ENCODE measurements at regions not wholly inside any gene's neighbourhood (a gene's known extent, or its start where the extent isn't known, plus 50 kb on each side); places are given as distances from the start of the nearest gene placed in this dataset.

DNA sequence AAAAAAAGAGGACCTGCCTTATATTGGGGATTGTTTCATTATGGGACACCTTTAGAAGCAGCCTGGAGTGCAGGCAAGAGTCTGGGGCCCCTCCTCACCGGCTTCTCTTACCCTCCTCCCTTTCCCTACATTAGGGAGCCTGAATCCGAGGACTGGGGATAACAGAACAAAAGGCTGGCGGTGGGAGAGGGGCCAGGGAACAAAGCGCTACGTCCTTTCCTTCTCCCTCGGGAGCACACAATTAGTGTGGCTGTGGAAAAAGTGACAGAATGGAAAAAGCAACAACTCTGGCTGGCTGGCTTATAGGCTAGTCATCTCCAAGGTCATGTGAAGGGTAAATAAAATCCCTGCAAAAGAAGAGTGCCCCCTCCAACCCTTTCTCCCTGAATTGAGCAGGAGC lies 74.7 kb downstream of the LSM5 start:
- Mint-ChIP-seq H3K4me3 (ENCODE audit: low read depth, unreplicated experiment) (no peak overlapping the region), H3K36me3 (ENCODE audit: insufficient read depth, unreplicated experiment) (no peaks in the 10 kb centered on the region), H3K27me3 (ENCODE audit: unreplicated experiment) (peaks cover 91% of the 10 kb centered on the region), H3K9me3 (ENCODE audit: low read depth, unreplicated experiment) (no peaks in the 10 kb centered on the region), H3K4me1 (ENCODE audit: low read depth, unreplicated experiment) (no peaks in the 10 kb centered on the region), H3K27ac (ENCODE audit: unreplicated experiment) (no peak overlapping the region)
- TF ChIP-seq, protein P1, sequence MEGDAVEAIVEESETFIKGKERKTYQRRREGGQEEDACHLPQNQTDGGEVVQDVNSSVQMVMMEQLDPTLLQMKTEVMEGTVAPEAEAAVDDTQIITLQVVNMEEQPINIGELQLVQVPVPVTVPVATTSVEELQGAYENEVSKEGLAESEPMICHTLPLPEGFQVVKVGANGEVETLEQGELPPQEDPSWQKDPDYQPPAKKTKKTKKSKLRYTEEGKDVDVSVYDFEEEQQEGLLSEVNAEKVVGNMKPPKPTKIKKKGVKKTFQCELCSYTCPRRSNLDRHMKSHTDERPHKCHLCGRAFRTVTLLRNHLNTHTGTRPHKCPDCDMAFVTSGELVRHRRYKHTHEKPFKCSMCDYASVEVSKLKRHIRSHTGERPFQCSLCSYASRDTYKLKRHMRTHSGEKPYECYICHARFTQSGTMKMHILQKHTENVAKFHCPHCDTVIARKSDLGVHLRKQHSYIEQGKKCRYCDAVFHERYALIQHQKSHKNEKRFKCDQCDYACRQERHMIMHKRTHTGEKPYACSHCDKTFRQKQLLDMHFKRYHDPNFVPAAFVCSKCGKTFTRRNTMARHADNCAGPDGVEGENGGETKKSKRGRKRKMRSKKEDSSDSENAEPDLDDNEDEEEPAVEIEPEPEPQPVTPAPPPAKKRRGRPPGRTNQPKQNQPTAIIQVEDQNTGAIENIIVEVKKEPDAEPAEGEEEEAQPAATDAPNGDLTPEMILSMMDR (IDR thresholded peaks at IDR 0.05; ENCODE audit: unreplicated experiment): no peak
- intact Hi-C loops (cut with micrococcal nuclease; ENCODE audit: unreplicated experiment): no loop called here
- DNase-seq: no peak
- CTCF ChIA-PET: interaction anchor here (1.3 kb wide), 1 partner anchor 12 kb away, joined by 4 read pairs; no protein-coding TSS in a partner anchor
- BruUV-seq (replicated peaks): no TSS peak

DNA sequence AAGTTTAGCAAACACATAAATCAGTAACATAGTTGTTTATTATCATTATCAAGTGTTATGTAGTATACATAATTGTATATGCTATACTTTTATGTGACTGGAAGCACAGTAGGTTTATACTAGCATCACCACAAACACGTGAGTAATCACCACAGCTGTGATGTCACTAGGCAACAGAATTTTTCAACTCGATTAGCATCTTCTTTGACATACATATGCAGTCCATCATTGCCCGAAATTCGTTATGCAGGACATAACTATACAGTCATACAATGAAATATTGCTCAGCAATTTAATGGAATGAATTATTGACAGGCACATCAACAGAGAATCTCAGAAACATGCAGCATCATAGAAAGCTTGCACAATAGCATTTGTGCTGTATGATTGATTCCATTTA lies 77.7 kb downstream of the LSM5 start:
- TF ChIP-seq, protein P1 (IDR thresholded peaks at IDR 0.05; ENCODE audit: unreplicated experiment): no peak
- Mint-ChIP-seq H3K9me3 (ENCODE audit: low read depth, unreplicated experiment) (no peaks in the 10 kb centered on the region), H3K36me3 (ENCODE audit: insufficient read depth, unreplicated experiment) (no peaks in the 10 kb centered on the region), H3K4me1 (ENCODE audit: low read depth, unreplicated experiment) (no peaks in the 10 kb centered on the region), H3K27me3 (ENCODE audit: unreplicated experiment) (peaks cover 79% of the 10 kb centered on the region), H3K27ac (ENCODE audit: unreplicated experiment) (no peak overlapping the region), H3K4me3 (ENCODE audit: low read depth, unreplicated experiment) (no peak overlapping the region)
- intact Hi-C loops (cut with micrococcal nuclease; ENCODE audit: unreplicated experiment): no loop called here
- no TSS peak for BruUV-seq (replicated peaks)
- DNase-seq: no peak
- CTCF ChIA-PET: no interaction called here

DNA sequence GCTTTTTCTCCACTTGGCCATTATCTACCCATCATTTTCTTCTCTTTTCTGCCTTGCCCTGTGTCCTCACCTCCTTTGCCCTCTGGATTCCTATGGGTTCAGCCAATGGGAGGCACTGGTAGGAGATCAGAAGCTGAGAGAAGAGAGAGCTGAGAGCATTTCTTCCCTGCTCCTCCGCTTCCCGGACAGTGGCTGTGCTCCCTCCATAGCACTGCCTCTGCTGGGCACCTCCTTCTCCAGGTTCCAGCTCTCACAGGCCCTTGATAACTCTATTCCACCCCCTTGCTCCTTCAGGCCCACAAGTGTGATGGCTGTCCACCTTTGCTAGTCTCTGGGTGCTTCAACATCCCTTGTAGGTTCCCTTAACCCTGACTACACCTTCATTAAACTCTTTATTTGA lies 79.6 kb downstream of the LSM5 start:
- no TSS peak for BruUV-seq (replicated peaks)
- Mint-ChIP-seq H3K27me3 (ENCODE audit: unreplicated experiment) (peaks cover 78% of the 10 kb centered on the region), H3K36me3 (ENCODE audit: insufficient read depth, unreplicated experiment) (no peaks in the 10 kb centered on the region), H3K4me3 (ENCODE audit: low read depth, unreplicated experiment) (no peak overlapping the region), H3K27ac (ENCODE audit: unreplicated experiment) (no peak overlapping the region), H3K4me1 (ENCODE audit: low read depth, unreplicated experiment) (no peaks in the 10 kb centered on the region), H3K9me3 (ENCODE audit: low read depth, unreplicated experiment) (no peaks in the 10 kb centered on the region)
- CTCF ChIA-PET: no interaction called here
- DNase-seq: no peak
- intact Hi-C loops (cut with micrococcal nuclease; ENCODE audit: unreplicated experiment): no loop called here
- TF ChIP-seq, protein P1 (IDR thresholded peaks at IDR 0.05; ENCODE audit: unreplicated experiment): no peak

DNA sequence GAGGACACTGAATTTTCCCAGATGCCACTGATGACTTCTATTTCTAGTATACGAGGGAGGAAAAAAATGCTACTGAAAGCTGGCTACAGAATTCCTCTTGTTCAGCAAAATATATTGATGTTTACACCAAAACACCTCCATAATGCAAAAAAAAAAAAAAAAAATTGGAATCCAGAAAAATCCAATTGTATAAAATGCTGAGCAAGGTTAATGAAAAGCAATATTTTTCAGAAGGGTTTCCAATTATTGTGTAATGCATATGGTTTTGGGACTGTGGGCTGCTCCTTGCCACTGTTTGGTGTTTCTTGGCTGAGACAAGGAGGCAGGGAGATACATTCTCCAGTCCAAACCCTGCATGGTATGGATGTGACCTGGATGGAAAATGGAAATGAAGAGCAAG lies 83.8 kb downstream of the LSM5 start:
- intact Hi-C loops (cut with micrococcal nuclease; ENCODE audit: unreplicated experiment): no loop called here
- no peaks in the 10 kb centered on the region for H3K9me3 Mint-ChIP-seq (ENCODE audit: low read depth, unreplicated experiment)
- no peak for DNase-seq
- no TSS peak for BruUV-seq (replicated peaks)
- no peak overlapping the region for H3K27ac Mint-ChIP-seq (ENCODE audit: unreplicated experiment)
- CTCF ChIA-PET: interaction anchor here (1.2 kb wide), 1 partner anchor 10 kb away, joined by 3 read pairs; no protein-coding TSS in a partner anchor
- H3K4me3 Mint-ChIP-seq (ENCODE audit: low read depth, unreplicated experiment): no peak overlapping the region
- H3K27me3 Mint-ChIP-seq (ENCODE audit: unreplicated experiment): peaks cover 84% of the 10 kb centered on the region
- no peaks in the 10 kb centered on the region for H3K36me3 Mint-ChIP-seq (ENCODE audit: insufficient read depth, unreplicated experiment)
- no peaks in the 10 kb centered on the region for H3K4me1 Mint-ChIP-seq (ENCODE audit: low read depth, unreplicated experiment)
- TF ChIP-seq, protein P1 (IDR thresholded peaks at IDR 0.05; ENCODE audit: unreplicated experiment): no peak
